HCT116 (cell line): ENCODE measurements at regions not wholly inside any gene's neighbourhood (a gene's known extent, or its start where the extent isn't known, plus 50 kb on each side); places are given as distances from the start of the nearest gene placed in this dataset.

Source experiments
- CBX3 ChIP-seq: IDR thresholded peaks from 2 replicates; pipeline ENCODE4 v1.6.1; 2012; ENCODE audit warnings: low read depth
- CEBPB ChIP-seq: IDR thresholded peaks from 2 replicates; pipeline ENCODE4 v1.6.1; 2012; ENCODE audit warnings: low read depth
- EZH2 ChIP-seq: fragments of 200-600 bp; sonication (generic); IDR thresholded peaks from 2 replicates; pipeline ENCODE4 v1.6.1; 2017; ENCODE audit warnings: antibody characterized with exemption, mixed run types
- EZH2phosphoT487 ChIP-seq: fragments of 200-600 bp; IDR thresholded peaks from 2 replicates; pipeline ENCODE4 v1.6.1; 2018; ENCODE audit warnings: antibody characterized with exemption, borderline replicate concordance
- JUND ChIP-seq: IDR thresholded peaks from 2 replicates; pipeline ENCODE4 v1.6.1; 2012
- POLR2A ChIP-seq: IDR thresholded peaks from 2 replicates; pipeline ENCODE4 v1.7.0; 2011; ENCODE audit warnings: borderline replicate concordance; ENCODE audit not compliant: insufficient read depth, insufficient read length; ENCODE audit errors: extremely low read depth
- POLR2AphosphoS5 ChIP-seq: IDR thresholded peaks from 2 replicates; pipeline ENCODE4 v1.6.1; 2011; ENCODE audit warnings: mild to moderate bottlenecking, low read depth, low read length, moderate library complexity
- RAD21 ChIP-seq: IDR thresholded peaks from 2 replicates; pipeline ENCODE4 v1.6.1; 2012; ENCODE audit warnings: low read depth, mild to moderate bottlenecking
- SIN3A ChIP-seq: IDR thresholded peaks from 2 replicates; pipeline ENCODE4 v1.6.1; 2012; ENCODE audit warnings: low read depth
- TF ChIP-seq, protein P1 (sequence below), 3 experiments: fragments of 200-600 bp in 1 of 3; sonication (generic) in 1 of 3; IDR thresholded peaks in 2 of 3; conservative IDR thresholded peaks in 1 of 3; 2 replicates each; pipeline ENCODE4 v1.5.1; 2012 to 2017; ENCODE audit warnings: low read depth in 2 of 3, low read length in 2 of 3, antibody characterized with exemption in 1 of 3, borderline replicate concordance in 1 of 3, control low read depth in 1 of 3, mild to moderate bottlenecking in 1 of 3, mixed read lengths in 1 of 3, mixed run types in 1 of 3, moderate library complexity in 1 of 3; ENCODE audit not compliant: insufficient read depth in 1 of 3
- TF ChIP-seq, protein P2 (sequence below): IDR thresholded peaks from 2 replicates; pipeline ENCODE4 v1.6.1; 2012; ENCODE audit warnings: low read depth
- TF ChIP-seq, protein P3 (sequence below): IDR thresholded peaks from 2 replicates; pipeline ENCODE4 v1.6.1; 2011; ENCODE audit warnings: mild to moderate bottlenecking, low read length, moderate library complexity; ENCODE audit not compliant: insufficient replicate concordance; ENCODE audit errors: extremely low read depth

DNA sequence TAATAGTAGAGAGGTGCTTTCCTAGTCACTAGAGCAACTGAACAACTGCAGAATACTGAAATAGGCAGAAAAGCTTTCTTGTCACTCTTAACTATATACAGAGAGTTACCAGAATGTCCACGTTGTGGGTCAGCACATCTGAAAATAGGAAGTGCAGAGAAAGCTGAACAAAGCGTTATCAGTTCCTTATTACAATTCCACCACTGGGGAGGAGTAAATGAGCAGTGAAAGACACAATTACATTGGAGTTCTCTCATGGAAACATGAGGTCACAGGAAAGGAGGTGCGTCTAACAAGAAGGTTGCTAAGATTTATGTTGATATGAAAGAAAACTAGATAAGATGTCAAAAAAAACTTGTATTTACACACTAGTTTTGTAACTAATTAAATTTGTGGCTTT, 461.9 kb upstream of the COX7C start:
- TF ChIP-seq SIN3A: no peak
- TF ChIP-seq EZH2: no peak
- no peak for TF ChIP-seq RAD21
- TF ChIP-seq, protein P1, sequence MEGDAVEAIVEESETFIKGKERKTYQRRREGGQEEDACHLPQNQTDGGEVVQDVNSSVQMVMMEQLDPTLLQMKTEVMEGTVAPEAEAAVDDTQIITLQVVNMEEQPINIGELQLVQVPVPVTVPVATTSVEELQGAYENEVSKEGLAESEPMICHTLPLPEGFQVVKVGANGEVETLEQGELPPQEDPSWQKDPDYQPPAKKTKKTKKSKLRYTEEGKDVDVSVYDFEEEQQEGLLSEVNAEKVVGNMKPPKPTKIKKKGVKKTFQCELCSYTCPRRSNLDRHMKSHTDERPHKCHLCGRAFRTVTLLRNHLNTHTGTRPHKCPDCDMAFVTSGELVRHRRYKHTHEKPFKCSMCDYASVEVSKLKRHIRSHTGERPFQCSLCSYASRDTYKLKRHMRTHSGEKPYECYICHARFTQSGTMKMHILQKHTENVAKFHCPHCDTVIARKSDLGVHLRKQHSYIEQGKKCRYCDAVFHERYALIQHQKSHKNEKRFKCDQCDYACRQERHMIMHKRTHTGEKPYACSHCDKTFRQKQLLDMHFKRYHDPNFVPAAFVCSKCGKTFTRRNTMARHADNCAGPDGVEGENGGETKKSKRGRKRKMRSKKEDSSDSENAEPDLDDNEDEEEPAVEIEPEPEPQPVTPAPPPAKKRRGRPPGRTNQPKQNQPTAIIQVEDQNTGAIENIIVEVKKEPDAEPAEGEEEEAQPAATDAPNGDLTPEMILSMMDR (IDR thresholded peaks at IDR 0.05 in 2 of 3, conservative IDR thresholded peaks at IDR 0.05 in 1 of 3; ENCODE audit: borderline replicate concordance in 1 of 3, insufficient read depth in 1 of 3, low read depth in 2 of 3, low read length in 2 of 3): no peak
- TF ChIP-seq POLR2A: no peak
- no peak for TF ChIP-seq EZH2phosphoT487
- TF ChIP-seq, protein P2, sequence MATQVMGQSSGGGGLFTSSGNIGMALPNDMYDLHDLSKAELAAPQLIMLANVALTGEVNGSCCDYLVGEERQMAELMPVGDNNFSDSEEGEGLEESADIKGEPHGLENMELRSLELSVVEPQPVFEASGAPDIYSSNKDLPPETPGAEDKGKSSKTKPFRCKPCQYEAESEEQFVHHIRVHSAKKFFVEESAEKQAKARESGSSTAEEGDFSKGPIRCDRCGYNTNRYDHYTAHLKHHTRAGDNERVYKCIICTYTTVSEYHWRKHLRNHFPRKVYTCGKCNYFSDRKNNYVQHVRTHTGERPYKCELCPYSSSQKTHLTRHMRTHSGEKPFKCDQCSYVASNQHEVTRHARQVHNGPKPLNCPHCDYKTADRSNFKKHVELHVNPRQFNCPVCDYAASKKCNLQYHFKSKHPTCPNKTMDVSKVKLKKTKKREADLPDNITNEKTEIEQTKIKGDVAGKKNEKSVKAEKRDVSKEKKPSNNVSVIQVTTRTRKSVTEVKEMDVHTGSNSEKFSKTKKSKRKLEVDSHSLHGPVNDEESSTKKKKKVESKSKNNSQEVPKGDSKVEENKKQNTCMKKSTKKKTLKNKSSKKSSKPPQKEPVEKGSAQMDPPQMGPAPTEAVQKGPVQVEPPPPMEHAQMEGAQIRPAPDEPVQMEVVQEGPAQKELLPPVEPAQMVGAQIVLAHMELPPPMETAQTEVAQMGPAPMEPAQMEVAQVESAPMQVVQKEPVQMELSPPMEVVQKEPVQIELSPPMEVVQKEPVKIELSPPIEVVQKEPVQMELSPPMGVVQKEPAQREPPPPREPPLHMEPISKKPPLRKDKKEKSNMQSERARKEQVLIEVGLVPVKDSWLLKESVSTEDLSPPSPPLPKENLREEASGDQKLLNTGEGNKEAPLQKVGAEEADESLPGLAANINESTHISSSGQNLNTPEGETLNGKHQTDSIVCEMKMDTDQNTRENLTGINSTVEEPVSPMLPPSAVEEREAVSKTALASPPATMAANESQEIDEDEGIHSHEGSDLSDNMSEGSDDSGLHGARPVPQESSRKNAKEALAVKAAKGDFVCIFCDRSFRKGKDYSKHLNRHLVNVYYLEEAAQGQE: no peak
- TF ChIP-seq POLR2AphosphoS5: no peak
- no peak for TF ChIP-seq CEBPB
- TF ChIP-seq JUND: no peak
- TF ChIP-seq, protein P3, sequence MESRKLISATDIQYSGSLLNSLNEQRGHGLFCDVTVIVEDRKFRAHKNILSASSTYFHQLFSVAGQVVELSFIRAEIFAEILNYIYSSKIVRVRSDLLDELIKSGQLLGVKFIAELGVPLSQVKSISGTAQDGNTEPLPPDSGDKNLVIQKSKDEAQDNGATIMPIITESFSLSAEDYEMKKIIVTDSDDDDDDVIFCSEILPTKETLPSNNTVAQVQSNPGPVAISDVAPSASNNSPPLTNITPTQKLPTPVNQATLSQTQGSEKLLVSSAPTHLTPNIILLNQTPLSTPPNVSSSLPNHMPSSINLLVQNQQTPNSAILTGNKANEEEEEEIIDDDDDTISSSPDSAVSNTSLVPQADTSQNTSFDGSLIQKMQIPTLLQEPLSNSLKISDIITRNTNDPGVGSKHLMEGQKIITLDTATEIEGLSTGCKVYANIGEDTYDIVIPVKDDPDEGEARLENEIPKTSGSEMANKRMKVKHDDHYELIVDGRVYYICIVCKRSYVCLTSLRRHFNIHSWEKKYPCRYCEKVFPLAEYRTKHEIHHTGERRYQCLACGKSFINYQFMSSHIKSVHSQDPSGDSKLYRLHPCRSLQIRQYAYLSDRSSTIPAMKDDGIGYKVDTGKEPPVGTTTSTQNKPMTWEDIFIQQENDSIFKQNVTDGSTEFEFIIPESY: no peak
- TF ChIP-seq CBX3: no peak
